GM20000 (cell line): ENCODE measurements at regions not wholly inside any gene's neighbourhood (a gene's known extent, or its start where the extent isn't known, plus 50 kb on each side); places are given as distances from the start of the nearest gene placed in this dataset.

Experiments used
- DNase-seq: peaks from one replicate; pipeline ENCODE4 v3.0.0; 2012; ENCODE audit warnings: low spot score
- CTCF ChIP-seq: IDR thresholded peaks from 2 replicates; pipeline ENCODE4 v1.5.1; 2012; ENCODE audit warnings: mild to moderate bottlenecking, control low read depth; ENCODE audit errors: extremely low read depth, missing control alignments

GRCh38 chr21:19759836-19760235 is 1238.4 kb upstream of the NCAM2 start:
- no peak for TF ChIP-seq CTCF
- no peak for DNase-seq

GRCh38 chr21:19767546-19767945 is 1230.7 kb upstream of the NCAM2 start:
- TF ChIP-seq CTCF = no peak
- DNase-seq = no peak

- DNase-seq = no peak
- TF ChIP-seq CTCF = no peak
Observed at GRCh38 chr21:19771881-19772280, 1226.3 kb upstream of the NCAM2 start.

- no peak for DNase-seq
- TF ChIP-seq CTCF = no peak
Observed at GRCh38 chr21:19776076-19776475, 1222.1 kb upstream of the NCAM2 start.

GRCh38 chr21:19781881-19782652 is 1216.1 kb upstream of the NCAM2 start:
- DNase-seq = no peak

GRCh38 chr21:19785941-19786340 is 1212.3 kb upstream of the NCAM2 start:
- no peak for TF ChIP-seq CTCF
- DNase-seq = no peak

More at GRCh38 chr21:19781881-19782652, 1216.1 kb upstream of the NCAM2 start:
- TF ChIP-seq CTCF = no peak

GRCh38 chr21:19792004-19792403 is 1206.2 kb upstream of the NCAM2 start:
- no peak for TF ChIP-seq CTCF

More at GRCh38 chr21:19792004-19792403, 1206.2 kb upstream of the NCAM2 start:
- DNase-seq = no peak
